Stimulated activated CD4-positive, alpha-beta T cell treated with anti-CD3 and anti-CD28 coated beads, Interleukin-12 subunit alpha, Interleukin-12 subunit beta, amount 100 ng/mL, for 4 hours (primary cell): ENCODE measurements at regions not wholly inside any gene's neighbourhood (a gene's known extent, or its start where the extent isn't known, plus 50 kb on each side); places are given as distances from the start of the nearest gene placed in this dataset.

Source experiments
- DNase-seq: peaks from one replicate; pipeline ENCODE4 v3.0.0-alpha.2; 2020

DNA sequence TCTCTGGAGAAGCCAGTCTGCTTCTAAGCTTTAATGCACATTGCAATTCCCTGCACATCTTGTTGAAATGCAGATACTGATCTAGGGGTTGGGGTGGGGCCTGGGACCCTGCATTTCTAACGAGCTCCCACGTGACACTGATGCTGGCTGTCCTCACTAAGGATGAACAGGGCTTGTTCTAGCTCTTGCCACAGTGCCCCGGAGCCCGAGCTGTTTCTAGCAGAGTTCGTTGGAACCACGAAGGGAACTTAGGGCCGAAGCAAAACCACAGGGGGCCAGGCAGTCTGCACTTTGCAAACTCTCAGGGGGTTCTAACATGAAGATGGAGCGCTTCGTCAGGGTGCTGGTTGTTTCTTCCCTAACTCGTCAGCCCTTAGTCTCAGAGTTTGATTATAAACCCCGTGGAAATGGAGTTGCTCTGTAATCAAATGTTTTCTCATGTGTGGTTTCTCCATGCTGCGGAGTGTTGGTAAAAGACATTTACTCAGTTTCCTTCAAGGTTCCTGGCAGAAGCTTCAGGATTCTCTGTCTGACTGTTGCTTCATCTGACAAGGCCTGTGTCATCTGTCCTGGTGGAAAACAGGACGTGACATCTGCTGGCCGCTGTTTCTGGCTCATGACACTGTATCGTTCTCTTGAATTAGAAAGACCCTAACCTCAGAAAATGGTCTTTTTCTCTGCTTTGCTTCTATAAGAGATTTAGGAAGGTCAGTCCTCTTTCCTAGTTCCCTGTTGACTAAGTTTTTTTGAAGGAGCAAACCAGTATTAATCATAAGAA, 221.5 kb downstream of the TEX29 start:
- DNase-seq = no peak

DNA sequence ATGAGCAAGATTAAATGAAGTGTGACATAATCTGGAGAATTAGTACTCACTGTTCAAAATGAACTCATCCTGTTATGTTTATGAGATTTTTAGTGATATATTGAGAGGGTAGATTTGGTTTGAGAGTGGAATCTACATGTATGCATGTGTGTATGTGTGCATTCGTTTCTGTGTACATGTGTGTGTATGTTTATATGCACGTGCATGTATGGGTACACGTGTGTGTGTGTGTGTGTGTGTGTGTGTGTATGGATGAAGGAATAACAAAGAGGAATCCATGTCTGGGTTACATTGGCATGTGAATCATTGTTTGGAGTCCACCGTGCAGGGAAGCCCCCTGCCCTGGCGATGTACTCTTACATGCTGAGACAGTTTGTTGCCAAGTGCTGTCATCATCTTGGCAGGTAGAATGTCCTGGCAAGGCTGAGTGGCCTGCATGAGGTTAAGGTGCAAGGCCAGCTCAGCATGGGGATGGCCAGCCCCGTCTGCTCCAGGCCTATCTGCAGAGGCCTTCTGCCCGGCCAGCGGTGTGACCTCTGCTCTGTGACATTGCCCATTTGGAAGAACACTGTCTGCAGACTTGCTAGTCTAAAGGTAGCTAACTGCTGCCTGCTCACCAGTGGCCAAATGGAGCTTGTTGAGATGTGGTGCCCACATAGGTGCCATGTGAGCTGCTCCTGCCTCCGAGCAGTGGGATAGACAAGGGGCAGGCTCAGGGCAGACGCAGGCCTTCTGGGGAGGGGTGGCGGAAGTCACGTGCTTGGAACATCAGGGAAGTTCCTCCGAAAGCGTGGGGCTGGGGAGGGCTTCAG, 222.3 kb downstream of the TEX29 start:
- no peak for DNase-seq

DNA sequence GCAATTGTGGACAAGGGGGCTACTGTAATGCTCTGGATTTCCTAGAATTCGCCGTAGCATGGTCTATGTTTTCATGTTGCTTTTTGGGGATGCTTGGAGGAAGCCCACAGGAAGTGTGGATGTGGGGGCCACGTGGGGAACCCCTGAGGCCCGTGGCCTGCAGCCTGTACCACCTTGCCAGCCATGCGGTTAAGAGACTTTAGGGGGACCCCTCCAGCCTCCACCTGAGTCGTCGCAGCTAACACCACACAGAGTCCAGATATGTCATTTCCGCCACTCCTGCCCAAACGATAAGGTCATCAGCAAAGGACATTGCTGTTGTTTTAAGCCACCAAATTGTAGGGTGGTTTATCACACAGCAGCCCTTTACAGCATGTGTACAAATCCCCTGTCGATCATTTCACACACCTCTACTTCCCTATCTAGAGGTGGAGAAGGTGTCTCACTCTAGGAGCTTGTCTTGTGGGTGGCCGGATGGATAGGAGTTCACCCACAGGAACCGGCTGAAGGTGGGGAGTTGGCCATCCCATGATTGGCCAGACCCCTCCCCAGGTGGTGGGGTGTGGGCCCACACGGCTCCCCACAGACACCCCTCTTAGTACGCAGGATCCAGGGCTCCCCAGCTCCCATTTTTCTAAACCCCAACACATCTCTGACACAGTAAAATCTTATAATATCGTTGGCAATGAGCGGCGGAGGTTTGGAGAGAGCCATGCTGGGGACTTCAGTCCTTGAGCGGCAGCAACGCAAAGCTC, 226.7 kb downstream of the TEX29 start:
- DNase-seq = no peak

DNA sequence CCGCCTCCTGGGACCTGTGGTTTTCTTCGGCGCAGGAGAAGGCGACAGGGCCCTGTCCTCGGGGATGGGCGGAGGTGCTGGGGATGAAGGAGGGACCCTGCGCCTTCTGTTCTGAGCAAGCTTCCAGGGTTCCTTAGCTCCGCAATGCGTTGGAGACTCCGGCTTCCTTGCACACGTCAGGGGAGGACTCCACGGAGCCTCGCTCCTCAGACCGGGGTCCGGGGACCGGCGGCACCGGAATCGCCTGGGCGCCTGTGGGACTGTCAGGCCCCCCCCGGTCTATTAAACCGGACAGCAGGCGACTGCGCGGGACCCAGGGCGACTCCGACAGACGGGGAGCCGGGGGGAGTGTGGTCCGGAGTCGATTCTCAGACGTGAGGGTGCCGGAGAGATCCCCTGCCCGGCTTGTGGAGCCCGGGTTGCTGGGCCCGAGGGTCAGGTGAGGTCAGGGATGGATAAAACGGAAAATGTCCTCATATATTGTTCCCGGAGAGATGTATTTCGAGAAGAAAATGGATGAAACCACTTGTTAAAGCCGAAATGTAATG, 227.4 kb downstream of the TEX29 start:
- DNase-seq = no peak

DNA sequence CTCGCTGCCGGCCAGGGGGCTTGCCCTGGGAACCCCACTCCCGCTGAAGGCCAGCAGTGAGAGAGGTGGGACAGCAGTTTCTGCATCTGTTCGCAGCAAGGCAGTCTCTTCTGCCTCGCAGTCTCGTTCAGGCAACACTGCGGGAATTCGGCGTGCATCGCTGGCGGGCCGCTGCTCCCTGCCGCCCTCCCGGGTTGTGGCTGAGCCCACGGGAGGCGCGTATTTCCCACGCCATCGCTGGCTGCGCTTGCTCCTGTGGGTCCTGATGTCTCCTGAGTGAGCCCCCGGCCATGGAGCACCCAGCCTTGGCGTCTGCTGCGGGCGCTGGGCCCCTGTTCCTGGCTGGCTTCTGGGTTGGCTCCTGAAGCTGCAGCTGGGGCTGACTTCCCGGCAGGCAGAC, 227.9 kb downstream of the TEX29 start:
- no peak for DNase-seq

DNA sequence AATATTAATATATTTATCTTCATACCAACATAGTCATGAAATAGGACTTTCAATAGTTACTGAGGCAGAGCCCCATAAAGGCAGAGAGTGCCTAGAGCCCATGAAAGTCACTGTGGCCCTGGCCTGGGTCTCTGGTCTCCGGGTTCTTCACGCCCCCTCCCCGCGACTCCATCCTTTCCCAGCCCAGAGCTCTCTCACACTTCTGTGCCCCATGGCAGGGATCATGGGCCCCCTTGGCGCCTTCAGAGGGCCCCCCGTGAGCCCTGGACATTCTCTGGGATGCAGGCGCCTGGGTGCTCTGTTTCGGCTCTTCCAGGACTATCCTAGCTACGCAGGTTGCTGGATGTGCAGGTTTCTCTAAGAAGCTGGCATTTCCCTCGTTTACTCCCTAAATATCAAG, 228.4 kb downstream of the TEX29 start:
- no peak for DNase-seq

DNA sequence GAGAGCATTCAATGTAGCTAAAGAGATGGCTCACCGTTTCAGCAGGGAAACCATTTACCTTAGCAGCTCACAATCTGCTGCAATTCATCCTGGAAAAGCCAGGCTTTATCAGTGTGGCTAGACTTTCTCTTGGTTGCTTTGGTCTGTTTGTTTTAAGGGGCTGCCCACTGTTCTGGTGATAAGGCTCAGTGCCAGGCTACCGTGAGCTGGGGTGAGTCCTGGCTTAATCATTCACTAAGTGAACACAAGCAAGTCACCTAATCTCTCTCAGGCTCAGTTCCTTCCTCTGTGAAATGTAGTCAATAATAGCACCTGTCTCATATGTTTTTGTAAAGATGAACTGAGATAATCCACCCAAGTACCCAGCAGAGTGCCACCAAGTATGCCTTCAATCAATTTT, 229.0 kb downstream of the TEX29 start:
- DNase-seq = no peak

DNA sequence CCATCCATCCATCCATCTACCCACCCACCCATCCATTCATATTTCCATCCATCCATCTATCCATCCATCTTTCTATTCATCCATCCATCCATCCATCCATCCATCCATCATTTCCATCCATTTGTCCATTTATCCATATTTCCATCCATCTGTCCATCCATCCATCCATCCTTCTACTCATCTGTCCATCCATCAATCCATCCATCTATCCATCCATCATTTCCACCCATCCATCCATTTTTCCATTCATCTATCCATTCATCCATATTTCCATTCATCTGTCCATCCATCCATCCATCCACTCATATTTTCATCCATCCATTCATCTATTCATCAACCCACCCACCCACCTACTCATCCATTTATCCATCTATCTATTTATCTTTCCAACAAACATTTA, 229.6 kb downstream of the TEX29 start:
- no peak for DNase-seq

DNA sequence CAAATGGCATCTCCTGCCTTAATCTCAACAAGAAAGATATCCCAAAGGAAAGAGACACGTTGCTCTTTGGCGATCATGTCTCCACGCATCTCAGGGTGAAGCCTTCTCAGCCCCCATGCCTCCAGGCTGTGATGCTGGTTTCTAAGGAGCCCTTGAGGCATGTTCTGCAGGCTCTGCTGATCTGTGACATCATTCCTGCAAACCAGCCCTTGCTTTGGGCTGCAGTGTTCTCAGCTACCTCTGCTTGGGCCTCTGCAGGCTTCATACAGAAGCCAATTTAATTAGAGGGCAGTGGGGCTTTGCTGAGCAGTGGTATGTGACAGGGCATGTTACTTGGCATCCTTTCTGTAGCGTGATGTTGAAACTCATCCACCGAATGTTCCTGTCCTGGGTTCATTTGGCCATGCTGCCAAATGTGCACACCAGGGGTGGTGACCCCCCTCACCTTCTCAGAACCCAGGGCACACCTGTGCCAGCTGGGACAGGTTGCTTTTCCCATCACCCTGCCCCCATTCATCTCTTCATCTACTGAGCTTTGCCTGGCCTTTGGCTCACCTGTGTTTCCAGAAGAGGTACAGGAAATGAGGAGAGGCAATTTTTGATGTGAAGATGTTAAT, 230.9 kb downstream of the TEX29 start:
- DNase-seq = no peak

DNA sequence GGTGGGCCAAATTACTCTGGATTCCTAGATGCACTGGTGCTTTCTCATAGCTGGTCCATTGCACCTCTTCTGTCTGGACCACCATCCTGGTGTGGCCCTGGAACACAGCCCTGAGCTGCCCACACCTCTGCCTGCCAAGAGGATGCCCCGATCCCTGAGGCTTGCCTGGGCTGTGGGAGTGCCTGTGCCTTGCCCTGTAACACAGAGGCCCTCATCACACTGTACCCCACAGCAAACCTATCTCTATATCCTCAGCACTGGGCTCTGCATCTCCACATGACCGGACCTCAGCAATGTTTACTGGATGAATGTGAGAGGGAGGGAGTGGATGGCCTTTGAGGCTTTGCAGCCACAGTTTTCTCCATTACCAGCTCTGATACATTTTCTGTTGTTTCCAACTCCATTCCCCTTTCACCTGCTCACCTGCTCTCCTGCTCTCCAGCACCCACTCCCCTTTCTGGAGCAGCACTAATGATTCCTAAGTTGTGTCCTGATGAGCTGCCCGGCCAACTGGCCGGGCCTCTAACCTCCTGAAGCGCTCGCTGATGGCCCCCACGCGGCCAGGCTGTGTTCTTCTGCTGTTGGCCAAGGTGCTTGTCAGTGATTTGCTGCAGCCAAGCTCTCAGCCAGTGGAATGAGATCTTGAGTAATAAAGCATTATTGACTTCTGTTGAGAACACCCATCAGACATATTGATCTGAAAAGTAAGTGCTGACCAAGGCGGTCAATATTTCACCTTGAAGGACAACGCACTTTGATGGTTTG, 232.6 kb downstream of the TEX29 start:
- no peak for DNase-seq

DNA sequence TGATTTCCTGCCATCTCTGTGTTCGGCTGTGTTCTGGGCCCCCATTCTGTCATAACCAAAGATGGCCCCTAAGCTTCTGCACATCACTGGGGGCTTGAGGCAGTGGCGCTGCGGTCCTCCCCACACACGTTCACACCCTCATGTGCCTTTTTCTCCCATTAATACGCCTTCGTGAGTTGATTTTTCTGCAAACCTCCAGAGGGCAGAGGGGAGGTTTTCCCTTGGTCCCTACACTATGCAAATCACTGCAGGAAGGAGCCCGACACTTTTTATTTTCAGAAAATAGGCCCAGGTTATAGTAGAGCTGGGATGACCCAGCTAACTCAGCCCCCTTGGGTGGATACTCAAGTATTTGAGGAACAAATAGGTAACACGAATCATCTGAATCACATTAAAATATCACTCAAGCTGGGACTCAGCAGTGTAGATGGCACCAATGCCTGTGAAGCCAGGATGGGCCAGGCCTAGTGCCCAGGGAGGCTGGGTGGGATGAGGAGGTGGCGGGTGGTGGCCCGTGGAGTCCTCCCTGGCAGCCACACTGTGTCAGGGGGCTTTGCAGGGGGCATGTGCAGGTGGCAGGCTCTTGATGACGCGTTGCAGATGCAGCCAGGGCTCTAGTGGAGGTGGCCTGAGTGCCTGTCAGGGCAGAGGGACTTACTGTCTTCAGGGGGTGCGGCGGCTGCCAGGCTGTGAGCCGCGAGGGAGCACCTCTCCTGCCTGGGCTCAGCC, 234.3 kb downstream of the TEX29 start:
- DNase-seq = no peak

DNA sequence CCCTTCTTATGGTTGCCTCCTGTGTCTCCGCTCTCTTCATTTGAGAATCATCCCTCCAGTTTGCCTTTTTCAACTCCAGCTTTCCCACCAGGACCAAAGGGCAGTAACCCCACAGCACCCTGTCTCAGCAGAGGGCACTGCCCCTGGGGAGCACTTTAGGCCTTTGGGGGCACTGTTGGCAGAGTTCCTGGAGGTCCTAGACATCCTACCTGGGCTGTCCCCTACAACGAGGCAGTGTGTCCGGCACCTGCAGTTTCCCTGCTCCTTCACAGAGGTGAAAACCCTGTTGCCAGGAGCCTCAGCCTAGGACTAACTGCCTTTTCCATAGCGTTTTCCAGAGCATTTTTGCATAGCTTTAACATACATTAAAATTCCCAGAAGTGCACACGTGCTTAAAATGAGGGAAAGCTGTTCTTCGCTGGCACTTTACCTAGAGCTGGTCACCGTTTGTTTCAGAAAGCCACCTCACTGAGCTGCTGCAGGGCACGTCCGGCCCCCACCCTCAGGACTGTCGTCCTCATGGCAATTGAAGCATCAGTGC, 234.9 kb downstream of the TEX29 start:
- no peak for DNase-seq

DNA sequence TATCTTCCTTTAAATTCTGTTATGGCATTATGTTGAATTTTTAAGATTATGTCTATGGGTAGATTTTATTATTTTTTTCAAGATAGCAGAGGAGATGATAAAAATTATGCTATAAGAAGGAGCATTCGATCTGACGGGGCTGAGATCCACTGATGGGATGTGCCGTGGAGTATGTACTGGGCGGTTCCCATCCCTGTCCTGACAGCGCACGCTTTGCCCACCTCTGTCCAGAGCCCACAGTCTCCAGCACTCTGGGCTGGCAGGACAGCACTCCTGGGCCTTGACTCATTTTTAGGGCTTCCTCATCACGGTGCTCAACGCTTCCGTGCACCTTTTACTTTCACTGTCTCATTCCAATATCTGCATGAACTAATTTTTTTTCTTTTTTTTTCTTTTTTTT, 235.5 kb downstream of the TEX29 start:
- DNase-seq = no peak

DNA sequence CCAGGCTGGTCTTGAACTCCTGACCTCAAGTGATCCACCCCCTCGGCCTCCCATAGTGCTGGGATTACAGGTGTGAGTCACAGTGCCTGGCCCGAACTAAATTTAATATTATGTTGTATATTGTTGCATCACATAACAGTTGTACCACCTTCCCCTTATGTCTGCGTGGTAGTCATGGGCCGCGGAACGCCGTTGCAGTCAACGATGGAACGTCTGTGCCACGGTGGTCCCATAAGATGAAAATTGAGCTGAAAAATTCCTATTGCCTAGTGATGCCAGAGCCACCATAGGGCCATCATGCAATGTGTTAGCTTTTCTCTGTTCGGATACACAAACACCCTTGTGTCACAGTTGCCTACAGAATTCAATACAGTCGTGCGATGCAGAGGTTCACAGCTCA, 236.1 kb downstream of the TEX29 start:
- DNase-seq = no peak

DNA sequence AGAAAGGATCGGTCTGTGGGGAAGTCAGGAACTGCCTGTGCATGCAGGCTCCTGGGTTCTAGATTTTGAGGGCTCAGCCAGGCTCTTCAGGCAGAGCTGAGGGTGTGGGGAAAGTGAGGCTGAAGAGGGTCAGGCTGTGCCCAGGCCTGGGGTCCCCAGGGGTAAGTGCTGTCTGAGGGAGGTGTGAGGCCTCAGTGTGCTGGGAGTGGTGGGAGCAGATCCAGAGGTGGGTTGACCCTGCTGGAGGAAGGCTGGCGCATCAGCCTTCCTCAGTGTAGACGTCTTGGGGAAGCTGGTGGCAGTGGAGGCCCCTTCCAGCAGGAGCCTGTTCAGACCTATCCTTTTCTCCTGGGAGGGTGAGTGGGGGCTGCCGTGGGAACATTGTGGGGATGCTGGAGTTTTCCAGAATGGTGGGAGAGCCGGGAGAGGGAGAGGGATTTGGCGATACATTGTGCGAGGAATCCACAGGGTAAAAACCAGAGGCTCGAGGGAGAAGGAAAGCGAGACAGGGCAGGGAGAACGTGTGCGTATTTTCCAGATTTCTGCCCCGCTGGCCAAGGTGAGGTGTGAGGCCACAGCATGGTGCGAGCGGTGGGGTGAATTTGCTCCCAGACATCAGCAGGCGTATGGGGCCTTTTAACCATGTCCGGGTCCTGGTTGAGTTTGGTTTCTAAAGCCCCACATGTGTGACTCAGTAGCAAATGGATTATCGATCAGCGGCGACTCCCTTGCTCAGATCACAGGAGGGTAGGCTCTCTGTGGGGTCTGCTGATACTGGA, 237.7 kb downstream of the TEX29 start:
- DNase-seq = no peak

DNA sequence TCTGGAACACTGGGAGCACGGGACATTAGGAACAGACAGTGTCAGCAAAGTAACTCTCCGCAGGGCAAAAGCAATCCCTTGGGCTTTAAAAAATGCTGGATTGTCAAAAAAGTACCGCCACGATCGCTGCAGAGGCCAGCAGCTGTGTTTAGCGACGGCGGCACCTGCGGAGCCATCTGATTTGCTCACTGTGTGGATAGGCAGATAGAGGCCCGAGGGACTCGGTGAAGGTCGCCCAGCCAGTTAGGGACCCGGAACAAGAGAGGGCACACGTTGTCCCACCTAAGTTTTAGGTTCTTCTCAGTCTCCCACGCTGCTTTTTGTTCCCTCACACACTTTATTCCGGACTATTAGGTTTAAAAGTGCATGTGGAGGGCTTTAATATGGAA, 238.3 kb downstream of the TEX29 start:
- DNase-seq = no peak

DNA sequence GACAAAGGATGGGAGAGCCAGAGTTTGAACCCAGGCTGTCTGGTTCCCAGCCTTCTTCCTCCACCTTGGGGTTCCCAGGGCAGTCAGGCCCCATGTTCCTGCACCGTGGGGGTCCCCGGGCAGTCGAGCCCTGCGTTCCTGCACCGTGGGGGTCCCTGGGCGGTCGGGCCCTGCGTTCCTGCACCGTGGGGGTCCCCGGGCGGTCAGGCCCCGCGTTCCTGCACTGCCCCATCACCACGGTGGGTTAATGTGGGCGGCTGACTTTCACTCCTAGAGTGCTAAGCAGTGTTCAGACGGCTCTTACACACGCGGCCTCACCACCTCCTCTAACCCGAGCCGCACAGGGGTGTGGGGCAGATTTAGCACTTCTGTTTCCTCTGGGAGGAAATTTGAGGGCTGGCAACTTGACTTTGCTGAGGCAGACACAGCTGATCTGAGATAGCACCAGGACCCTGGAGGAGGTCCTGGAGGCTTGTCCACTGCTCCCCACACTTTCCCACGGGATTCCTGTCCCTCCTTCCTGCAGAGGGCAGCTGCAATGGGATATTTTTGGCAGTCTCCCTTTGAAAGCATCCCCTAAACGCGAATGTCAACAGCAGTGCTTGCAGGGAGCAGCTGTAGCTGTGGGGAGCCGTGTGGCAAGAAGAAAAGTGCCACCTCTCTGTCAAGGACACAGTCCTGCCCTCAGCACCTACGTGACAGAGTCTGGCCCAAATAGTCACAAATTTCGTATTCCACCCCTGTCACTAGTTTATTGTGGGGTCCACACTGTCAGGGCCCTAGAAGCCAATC, 239.4 kb downstream of the TEX29 start:
- no peak for DNase-seq

DNA sequence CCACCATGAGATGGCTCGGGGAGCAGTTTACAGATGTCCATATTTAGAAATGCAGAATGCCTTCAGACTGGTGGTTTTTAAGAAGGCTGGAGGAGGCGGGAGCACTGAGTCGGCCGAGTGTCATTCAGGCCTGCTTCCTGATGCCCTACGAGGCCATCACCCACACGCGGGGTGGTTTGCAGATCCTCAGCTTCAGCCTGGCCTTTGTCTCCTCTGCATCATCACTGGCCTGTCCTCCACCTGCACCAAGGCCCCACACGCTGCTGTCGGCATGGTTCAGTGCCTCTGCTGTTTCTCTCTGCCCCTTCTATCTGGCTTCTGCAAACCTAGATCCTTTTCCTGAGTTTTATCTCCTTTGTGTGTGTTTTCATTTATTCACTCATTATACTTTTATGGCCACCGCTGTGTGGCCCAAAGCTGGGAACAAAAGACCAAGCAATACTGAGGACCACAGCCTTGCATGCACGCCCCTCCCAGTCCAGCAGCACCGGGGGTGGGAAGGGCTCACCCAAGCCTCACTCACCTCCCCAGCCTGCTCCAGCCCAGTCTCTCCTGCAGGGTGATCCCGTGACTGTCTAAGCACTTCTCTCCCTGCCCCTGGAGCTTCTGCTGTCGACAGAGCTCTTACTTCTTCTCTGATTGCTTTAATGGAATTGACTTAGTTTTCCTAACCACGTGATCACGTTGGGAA, 240.8 kb downstream of the TEX29 start:
- no peak for DNase-seq

DNA sequence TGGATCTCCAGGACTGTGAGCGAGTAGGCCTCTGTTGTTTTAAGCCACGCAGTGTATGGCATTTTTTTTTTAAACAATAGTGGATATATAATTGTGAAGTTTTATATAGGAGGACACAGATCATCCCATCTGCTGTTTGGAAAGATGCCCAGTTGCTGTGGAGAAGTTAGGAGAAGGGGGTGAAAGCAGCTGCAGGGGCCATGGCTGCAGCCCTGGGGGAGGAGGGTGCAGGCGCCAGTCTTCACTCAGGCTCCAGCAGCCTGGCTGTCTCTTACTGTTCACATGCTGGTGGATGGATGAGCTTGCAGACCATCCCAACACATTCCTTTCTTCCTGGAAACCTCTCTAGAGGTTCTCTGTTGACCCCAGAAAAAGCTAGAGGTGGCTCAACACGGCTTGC, 242.3 kb downstream of the TEX29 start:
- no peak for DNase-seq
